Panc1 (cell line): ENCODE measurements at regions not wholly inside any gene's neighbourhood (a gene's known extent, or its start where the extent isn't known, plus 50 kb on each side); places are given as distances from the start of the nearest gene placed in this dataset.

Source experiments
- ATAC-seq: fragments of 200-7000 bp; cut with Tn5 transposase; 2 replicates; pipeline ENCODE4 v1.9.1; 2020; ENCODE audit warnings: mild to moderate bottlenecking, moderate library complexity
- BruUV-seq: library from RNA; stranded (reverse); fragments of 400-500 nt; replicated peaks from 2 replicates; lab custom pipeline; 2021; lab: Mats Ljungman, UMichigan
- CTCF ChIA-PET: fragments of 300-600 bp; sonication (Branson Sonifier 250); formaldehyde crosslinking; loops from one replicate; lab custom pipeline; 2022; ENCODE audit warnings: antibody characterized with exemption; lab: Charles Lee
- POLR2A ChIA-PET: fragments of 300-600 bp; sonication (Branson Sonifier 250); formaldehyde crosslinking; loops from one replicate; lab custom pipeline; 2022; ENCODE audit warnings: antibody characterized with exemption; lab: Charles Lee
- DNase-seq: peaks from one replicate; pipeline ENCODE4 v3.0.0-alpha.2; 2010; ENCODE audit warnings: low read depth, low spot score
- H3K27ac ChIP-seq: 2 replicates; pipeline ENCODE4 v1.5.1; 2011; ENCODE audit warnings: mild to moderate bottlenecking, low read length, inconsistent platforms
- H3K27me3 ChIP-seq: fragments of 200-500 bp; sonication (Bioruptor generic); 2 replicates; pipeline ENCODE4 v1.6.0; 2014; ENCODE audit warnings: low read length, inconsistent platforms; ENCODE audit not compliant: control insufficient read depth, insufficient read depth
- H3K36me3 ChIP-seq: fragments of 200-500 bp; sonication (Bioruptor generic); 2 replicates; pipeline ENCODE4 v1.5.1; 2014; ENCODE audit warnings: inconsistent platforms, mild to moderate bottlenecking, low read length, moderate library complexity; ENCODE audit not compliant: control insufficient read depth, insufficient read depth
- H3K4me1 ChIP-seq: 2 replicates; pipeline ENCODE4 v1.5.1; 2011; ENCODE audit warnings: inconsistent platforms, mild to moderate bottlenecking, low read length, moderate library complexity; ENCODE audit not compliant: control insufficient read depth, insufficient read depth
- H3K4me3 ChIP-seq, 2 experiments: 2 replicates each; pipeline ENCODE4 v1.5.1; 2011 to 2012; ENCODE audit warnings: low read depth in 2 of 2, low read length in 2 of 2, mild to moderate bottlenecking in 2 of 2, inconsistent platforms in 1 of 2, moderate library complexity in 1 of 2
- H3K9me3 ChIP-seq: fragments of 200-500 bp; sonication (Bioruptor generic); 2 replicates; pipeline ENCODE4 v1.5.1; 2014; ENCODE audit warnings: low read depth, mild to moderate bottlenecking, inconsistent platforms, low read length, moderate library complexity; ENCODE audit not compliant: control insufficient read depth, insufficient read depth
- CTCF ChIP-seq: fragments of 450-650 bp; IDR thresholded peaks from 2 replicates; pipeline ENCODE4 v1.5.1; 2017; ENCODE audit warnings: mild to moderate bottlenecking
- POLR2AphosphoS5 ChIP-seq: IDR thresholded peaks from 2 replicates; pipeline ENCODE4 v1.6.1; 2012; ENCODE audit warnings: mild to moderate bottlenecking, low read depth, low read length, moderate library complexity
- REST ChIP-seq, 2 experiments: IDR thresholded peaks; 2 replicates each; pipeline ENCODE4 v1.6.1; 2011 to 2012; ENCODE audit warnings: low read depth in 2 of 2, control low read depth in 1 of 2, low read length in 1 of 2, mild to moderate bottlenecking in 1 of 2, moderate library complexity in 1 of 2; ENCODE audit not compliant: insufficient read depth in 1 of 2
- SIN3A ChIP-seq: IDR thresholded peaks from 2 replicates; pipeline ENCODE4 v1.6.1; 2012; ENCODE audit warnings: low read depth, mild to moderate bottlenecking, low read length, moderate library complexity, borderline replicate concordance; ENCODE audit not compliant: insufficient read depth
- TCF7L2 ChIP-seq: IDR thresholded peaks from 2 replicates; pipeline ENCODE4 v1.6.1; 2011; ENCODE audit warnings: mild to moderate bottlenecking, low read depth, low read length, inconsistent platforms
- in situ Hi-C: cut with HindIII; loops from 2 replicates; pipeline ENCODE4 v1.10.0; 2016; ENCODE audit warnings: low sequenced_read_pairs, low pct_unique_long_range_greater_than_20kb
- intact Hi-C: fragments of 100-400 bp; cut with micrococcal nuclease; formaldehyde crosslinking; loops from one replicate; pipeline ENCODE4 v1.10.0; 2022; ENCODE audit not compliant: unreplicated experiment

- H3K36me3 ChIP-seq = no peaks in the 10 kb centered on the region
- ATAC-seq = no peak
- H3K9me3 ChIP-seq = no peaks in the 10 kb centered on the region
- DNase-seq = no peak
- no peak overlapping the region for H3K27ac ChIP-seq
- H3K4me3 ChIP-seq = no peak overlapping the region
- TF ChIP-seq POLR2AphosphoS5 (no peak), TCF7L2 (no peak), REST (IDR thresholded peaks at IDR 0.05; ENCODE audit: insufficient read depth in 1 of 2, low read depth in 2 of 2, low read length in 1 of 2) (no peak), CTCF (no peak), SIN3A (no peak)
- in situ Hi-C loops (no loop called here), intact Hi-C loops (no loop called here)
- no TSS peak for BruUV-seq
- CTCF ChIA-PET = no interaction called here
- POLR2A ChIA-PET = no interaction called here
- no peaks in the 10 kb centered on the region for H3K27me3 ChIP-seq
- no peaks in the 10 kb centered on the region for H3K4me1 ChIP-seq
These were observed 152.9 kb upstream of the INHBA start for GRCh38 chr7:41855798-41856197.

- BruUV-seq = no TSS peak
- CTCF ChIA-PET = no interaction called here
These were observed 144.7 kb upstream of the INHBA start for GRCh38 chr7:41847606-41848005.

GRCh38 chr7:41847151-41847550 is 144.3 kb upstream of the INHBA start:
- TF ChIP-seq SIN3A (no peak), REST (IDR thresholded peaks at IDR 0.05; ENCODE audit: insufficient read depth in 1 of 2, low read depth in 2 of 2, low read length in 1 of 2) (no peak), CTCF (no peak), TCF7L2 (no peak), POLR2AphosphoS5 (no peak)
- CTCF ChIA-PET = no interaction called here
- Histone ChIP-seq H3K4me1 (no peaks in the 10 kb centered on the region), H3K4me3 (no peak overlapping the region), H3K27me3 (no peaks in the 10 kb centered on the region), H3K36me3 (no peaks in the 10 kb centered on the region), H3K27ac (no peak overlapping the region), H3K9me3 (no peaks in the 10 kb centered on the region)
- POLR2A ChIA-PET = no interaction called here
- ATAC-seq (no peak), DNase-seq (no peak)
- intact Hi-C loops (no loop called here), in situ Hi-C loops (no loop called here)
- no TSS peak for BruUV-seq

More at GRCh38 chr7:41847606-41848005, 144.7 kb upstream of the INHBA start:
- Histone ChIP-seq H3K4me1 (no peaks in the 10 kb centered on the region), H3K4me3 (no peak overlapping the region), H3K27me3 (no peaks in the 10 kb centered on the region), H3K9me3 (no peaks in the 10 kb centered on the region), H3K27ac (no peak overlapping the region), H3K36me3 (no peaks in the 10 kb centered on the region)
- no peak for ATAC-seq
- in situ Hi-C loops = no loop called here
- no peak for TF ChIP-seq POLR2AphosphoS5
- no peak for DNase-seq
- POLR2A ChIA-PET = no interaction called here
- intact Hi-C loops = no loop called here
